H1 (cell line): ENCODE measurements at regions not wholly inside any gene's neighbourhood (a gene's known extent, or its start where the extent isn't known, plus 50 kb on each side); places are given as distances from the start of the nearest gene placed in this dataset.

ENCODE experiments used
- BRCA1 ChIP-seq: IDR thresholded peaks from 2 replicates; pipeline ENCODE4 v1.6.1; 2012; ENCODE audit warnings: low read depth, low read length, improper control_type of control experiment
- CHD2 ChIP-seq: IDR thresholded peaks from 2 replicates; pipeline ENCODE4 v1.6.1; 2012; ENCODE audit warnings: low read length, improper control_type of control experiment
- NANOG ChIP-seq: IDR thresholded peaks from 2 replicates; pipeline ENCODE4 v1.6.1; 2011; ENCODE audit warnings: low read length, low read depth, mild to moderate bottlenecking, inconsistent platforms; ENCODE audit not compliant: insufficient read depth, poor library complexity, severe bottlenecking
- POLR2A ChIP-seq, 2 experiments: IDR thresholded peaks; 1 replicate in 1 of 2; 2 replicates in 1 of 2; pipeline ENCODE4 v1.6.1; 2011; ENCODE audit warnings: low read depth in 2 of 2, low read length in 2 of 2, mild to moderate bottlenecking in 2 of 2; ENCODE audit errors: control extremely low read depth in 1 of 2
- TCF12 ChIP-seq: IDR thresholded peaks from 2 replicates; pipeline ENCODE4 v1.6.1; 2011; ENCODE audit warnings: low read depth, mild to moderate bottlenecking, low read length
- ZNF274 ChIP-seq: IDR thresholded peaks from 2 replicates; pipeline ENCODE4 v1.7.0; 2012; ENCODE audit warnings: low read length, borderline replicate concordance; ENCODE audit errors: extremely low read depth

GRCh38 chr1:238396140-238396539 is 505.4 kb upstream of the ZP4 start (continued):
- TF ChIP-seq BRCA1: no peak
- TF ChIP-seq POLR2A (IDR thresholded peaks at IDR 0.05; ENCODE audit: control extremely low read depth in 1 of 2, low read depth in 2 of 2, low read length in 2 of 2): no peak
- no peak for TF ChIP-seq CHD2
- no peak for TF ChIP-seq TCF12
- TF ChIP-seq ZNF274: no peak
- TF ChIP-seq NANOG: no peak
- TF ChIP-seq, all 59 proteins: peak for 0
